ENCODE measurements at regions not wholly inside any gene's neighbourhood (a gene's known extent, or its start where the extent isn't known, plus 50 kb on each side); places are given as distances from the start of the nearest gene placed in this dataset.

DNA sequence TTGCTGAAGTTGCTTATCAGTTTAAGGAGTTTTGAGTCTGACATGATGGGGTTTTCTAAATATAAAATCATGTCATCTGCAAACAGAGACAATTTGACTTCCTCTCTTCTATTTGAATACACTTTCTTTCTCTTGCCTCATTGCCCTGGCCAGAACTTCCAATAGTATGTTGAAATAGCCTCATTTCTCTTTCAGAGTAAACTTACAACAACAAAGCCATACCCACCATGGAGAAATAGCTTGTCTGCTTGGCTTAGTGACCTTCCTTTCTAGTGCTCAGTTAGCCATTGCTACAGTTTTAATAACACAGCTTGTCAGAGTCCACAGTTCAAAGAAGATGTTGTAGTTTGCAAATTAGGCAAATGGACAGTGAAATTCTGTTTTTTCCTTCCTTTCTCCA is 228.0 kb downstream of the ETAA1 start:
- no peak for DNase-seq
- ATAC-seq = no peak

DNA sequence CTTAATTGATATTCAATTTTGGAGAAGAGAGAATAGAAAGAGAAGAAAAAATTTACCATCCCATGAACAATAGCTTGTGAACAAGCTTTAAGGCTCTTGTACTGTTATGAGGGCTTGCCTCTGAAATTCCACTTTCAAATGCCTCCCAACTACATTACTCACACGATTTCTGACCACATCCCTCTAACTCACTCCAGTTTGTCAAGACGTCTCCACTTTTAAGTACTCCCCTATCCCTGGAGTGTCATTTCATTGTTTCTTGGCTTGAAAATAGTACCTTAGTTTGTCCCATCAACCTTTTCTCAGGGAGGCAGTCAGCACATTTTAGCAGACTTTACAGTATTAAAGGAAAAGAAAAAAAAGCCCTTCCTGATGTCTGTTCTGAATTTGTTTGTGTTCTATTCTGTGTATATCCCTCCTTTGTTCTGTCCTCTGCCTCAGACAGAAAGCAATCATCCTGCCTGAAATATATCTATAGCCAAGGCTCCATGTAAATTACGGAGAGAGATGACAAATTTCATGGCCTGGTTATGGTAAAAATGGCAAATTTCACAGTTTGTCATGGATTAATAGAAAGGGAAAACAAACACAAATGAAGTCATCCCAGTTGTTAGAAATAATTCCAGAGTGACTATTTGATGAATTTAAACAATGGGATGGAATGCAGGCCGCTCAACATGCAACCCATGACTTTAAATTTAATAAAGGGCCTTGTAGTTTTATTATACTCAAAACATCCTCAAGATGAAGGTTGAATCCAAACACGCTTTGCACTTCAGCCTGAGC is 228.8 kb downstream of the ETAA1 start:
- ATAC-seq = no peak
- DNase-seq = no peak

DNA sequence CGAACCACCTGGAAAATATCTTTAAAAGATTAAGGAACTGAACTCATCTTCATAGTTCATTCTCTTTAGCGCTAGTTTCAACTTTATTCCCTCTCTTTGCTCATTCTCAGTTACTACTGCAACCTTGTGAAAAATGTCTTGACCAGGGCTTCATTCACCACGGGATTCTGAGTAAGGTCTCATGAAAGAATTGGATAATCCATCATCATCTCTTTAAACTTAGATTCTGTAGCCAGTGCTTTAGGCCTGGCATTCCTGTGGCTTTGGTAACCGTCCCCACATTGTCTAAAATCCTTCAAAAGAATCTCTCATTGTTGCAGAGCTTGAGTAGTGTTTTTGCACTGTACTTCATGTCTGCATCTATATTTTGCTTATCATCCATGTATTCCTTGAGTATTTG is 229.5 kb downstream of the ETAA1 start:
- no peak for ATAC-seq

DNA sequence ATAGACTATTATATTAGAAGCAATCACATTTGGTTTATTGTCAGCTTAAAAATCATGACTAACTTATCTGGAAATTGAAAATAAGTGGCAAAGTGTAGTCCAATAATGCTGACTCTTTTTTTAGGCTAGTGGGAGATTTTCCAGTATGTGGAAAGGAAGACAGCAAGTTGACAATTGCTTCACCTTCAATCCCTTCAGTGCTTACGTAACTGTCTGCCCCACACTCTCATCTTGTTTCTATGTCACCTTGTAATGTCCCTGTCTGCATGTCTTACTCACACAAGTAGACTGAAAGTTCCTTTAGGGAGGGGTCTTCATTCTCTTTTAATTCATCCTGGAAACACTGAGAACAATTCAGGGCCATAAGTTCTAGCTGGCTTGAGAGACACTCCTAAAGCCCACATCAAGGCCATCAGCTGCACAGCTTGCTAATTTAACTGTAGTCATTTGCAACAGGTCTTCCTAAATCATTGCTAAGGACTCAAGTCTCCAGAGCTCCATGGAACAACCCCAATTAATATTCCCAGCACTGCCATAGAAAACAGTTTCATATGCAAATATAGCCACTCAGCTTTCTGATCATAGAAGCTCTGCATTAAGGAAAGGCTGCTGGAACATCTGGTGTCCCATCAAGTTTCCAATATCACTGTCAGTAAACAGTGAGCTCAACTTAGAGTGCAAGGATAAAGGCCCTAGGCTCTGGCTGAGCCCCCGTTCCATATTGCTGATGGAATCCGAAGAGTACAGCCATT is 230.5 kb downstream of the ETAA1 start:
- no peak for DNase-seq
- ATAC-seq = no peak

More for the DNA sequence above, 229.5 kb downstream of the ETAA1 start:
- DNase-seq = no peak

DNA sequence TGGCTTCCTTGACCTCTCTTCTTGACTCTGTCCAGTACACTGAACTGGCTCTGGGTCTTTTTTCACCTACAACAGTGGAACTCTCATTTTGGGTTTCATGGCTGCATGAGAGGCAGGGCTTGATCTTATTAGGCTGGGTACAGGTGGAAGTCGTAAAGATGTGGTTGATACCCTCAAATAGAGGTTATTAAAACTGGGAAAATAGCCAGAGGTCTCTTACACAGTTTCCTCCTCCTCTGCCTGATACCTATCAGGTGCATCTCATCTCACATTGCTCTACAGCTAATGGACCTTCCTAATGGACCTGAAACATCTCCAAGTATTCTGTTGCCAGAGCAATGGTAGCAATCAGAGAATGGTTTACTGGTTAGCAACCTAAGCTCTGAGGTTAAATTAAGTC is 231.8 kb downstream of the ETAA1 start:
- DNase-seq (no peak), ATAC-seq (no peak)

DNA sequence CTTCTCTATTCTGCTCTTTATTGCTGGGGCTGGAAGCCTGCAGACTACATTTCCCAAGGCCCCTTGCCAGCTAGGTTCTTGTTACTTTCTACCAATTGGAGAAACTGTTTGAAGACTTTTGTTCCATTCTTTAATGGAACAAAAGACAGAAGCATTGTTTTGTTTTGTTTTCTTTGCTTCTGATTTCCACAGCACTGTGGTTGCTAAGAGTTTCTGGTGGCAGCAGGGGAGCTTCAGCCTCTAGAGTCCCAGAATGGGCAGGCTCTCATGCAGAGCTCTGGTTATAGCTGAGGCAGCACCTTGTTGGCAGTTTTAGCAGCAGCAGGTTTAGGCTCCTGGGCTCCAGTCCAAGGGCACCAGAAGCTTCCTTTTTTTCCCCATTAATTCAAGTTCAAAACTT is 234.3 kb downstream of the ETAA1 start:
- DNase-seq (no peak), ATAC-seq (no peak)

DNA sequence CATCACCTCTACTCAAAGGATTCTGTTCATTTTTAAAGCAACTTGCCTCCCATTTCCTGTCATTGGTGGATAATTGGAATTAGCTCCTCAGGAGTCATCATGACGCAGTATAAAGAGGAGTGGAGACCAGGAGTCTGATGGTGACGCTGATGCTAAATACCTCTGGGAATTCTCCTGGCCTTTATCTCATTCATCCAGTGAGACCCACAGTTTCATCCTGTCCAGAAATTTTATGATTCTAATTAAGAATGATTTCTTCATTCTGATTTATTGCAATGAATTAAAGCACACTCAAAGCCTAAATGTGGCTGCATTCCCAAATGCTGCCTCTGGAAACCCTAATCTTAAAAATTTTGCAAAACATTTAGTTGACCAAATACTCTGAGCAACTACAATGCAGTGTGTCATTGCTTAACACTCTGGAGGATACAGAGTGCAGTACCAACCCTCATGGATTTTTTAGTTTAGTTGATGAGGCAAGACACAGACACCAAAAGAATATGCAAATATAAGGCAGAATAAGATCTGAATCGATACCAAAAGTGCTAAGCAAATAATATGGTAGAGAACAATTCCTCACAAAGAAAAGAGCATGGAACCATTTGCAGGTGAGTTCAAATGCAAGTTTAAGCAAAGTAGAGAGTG is 236.2 kb downstream of the ETAA1 start:
- DNase-seq (no peak), ATAC-seq (no peak)

DNA sequence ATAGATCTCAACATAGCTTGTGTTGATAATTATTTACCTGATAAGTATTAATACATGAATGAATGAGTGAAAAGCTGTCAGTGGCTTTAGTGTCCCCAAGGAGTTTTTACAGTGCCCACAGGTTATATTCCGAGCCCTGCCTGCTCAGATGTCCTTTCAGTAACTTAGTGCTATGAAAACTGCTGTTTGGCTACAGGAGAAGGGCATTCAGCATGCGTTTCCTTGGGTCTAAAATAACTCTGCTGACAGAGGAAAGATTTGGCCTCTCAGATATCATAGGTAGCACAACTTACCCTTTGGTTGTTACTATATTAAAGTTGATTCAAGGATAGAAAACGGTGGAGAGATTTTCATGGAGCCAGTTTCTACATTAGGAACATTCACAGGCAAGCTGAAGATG is 241.0 kb downstream of the ETAA1 start:
- ATAC-seq (no peak), DNase-seq (no peak)

DNA sequence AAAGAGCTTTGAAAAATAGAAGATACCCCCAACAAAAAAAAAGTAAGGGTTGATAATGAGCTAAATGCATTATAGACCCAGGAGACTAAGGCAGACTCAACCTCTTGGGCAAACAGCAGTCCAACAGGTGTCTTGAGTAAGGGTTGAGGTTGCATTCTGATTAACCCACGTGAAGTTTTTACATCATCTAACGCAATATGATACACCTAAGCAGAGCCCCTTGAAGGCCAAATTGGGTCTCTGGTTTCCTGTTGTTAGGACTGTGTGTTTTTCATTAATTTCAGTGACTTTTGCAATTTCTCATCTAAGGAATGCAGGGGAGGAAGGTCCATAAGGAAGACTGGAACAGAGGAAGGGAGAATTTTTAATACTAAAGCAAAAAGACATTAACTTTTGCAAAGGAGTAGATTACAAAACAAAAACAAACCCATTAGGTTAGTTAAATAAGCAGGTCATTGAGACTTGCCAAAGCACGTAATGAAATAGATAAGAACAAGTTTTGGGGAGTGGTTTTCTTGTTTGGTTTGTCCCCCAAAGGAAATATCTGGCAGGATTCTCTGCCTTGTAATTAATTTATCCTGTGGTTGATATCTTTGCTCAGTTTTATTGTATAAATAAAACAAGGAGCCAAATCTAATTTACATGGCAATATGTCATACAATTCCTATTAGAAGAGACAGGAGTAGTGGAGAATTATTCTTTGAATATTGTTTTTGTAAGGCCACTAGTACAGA is 244.3 kb downstream of the ETAA1 start:
- ATAC-seq = no peak
- no peak for DNase-seq

DNA sequence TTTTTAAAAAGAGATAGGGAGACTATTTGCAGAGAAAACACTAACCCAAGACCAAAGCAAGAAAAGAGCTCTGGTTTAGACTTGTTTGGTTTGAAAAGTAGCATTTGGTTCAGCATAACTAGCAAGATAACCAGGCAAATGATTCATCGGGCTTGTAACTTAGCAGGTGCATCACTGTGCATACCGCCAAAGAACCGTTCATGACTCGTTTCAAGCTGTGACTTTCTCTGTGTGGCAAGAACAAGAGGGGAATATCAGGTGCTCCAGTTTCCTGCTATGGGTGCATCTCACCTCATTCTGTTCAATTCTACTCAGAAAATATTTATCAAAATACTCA is 244.9 kb downstream of the ETAA1 start:
- ATAC-seq = no peak

DNA sequence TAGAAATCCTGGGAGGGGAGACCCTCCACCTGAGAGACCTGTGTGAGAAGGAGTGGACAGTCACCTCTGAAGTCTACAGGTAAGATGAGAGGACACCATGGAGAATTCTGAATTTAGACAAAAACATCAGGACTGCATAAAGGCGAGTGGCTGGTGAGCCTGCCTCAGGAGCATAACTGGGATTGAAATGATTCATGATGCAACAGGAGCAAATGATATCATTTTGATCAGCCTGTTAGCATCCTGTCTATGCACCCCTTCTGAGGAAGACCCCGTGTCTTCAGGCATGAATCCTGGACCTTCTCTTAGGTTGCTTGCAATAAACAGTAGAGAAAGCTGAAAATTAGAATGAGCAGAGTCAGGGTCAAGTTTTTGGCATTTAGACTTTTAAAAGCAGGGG is 245.8 kb downstream of the ETAA1 start:
- DNase-seq (no peak), ATAC-seq (no peak)

More for the DNA sequence above, 244.9 kb downstream of the ETAA1 start:
- DNase-seq = no peak

DNA sequence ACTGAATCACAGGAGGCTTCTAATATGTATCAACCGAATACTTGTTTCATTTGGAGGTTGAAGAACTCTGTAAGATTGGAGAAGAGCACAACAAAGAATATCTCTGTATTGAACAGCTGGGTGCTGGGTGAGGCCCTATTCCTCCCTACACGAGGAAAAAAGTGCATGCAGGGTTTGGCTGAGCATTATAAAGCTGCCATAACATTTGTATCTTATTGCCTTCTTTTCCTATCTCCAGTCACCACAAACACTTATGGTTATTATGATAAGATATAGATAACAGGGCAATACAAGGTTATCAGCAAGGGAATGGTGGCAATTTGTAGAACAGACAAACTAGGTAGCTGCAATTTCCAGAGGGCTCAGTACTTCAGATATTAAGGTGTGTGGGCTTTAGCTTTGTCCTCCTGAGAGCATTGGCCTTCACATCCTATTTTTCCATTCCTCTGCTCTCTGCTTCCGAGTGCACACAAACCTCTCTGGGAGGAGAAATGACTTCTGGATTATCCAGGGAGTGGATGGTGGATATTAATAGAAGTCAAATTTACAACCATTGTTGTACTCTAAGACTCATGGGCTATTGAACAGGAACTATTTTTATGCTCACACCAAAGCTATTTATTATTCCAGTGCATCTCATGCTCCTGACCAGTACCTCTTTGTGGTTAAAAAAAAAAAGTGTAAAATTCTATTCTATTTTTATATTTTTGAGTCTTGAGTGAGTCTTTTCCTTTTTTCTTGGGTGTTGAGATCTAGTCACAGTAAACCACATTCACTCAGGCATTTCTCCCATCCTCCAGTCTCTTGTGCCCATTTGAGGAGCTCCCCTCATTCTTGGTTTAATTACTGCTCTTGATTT is 248.4 kb downstream of the ETAA1 start:
- no peak for DNase-seq
- ATAC-seq = no peak

DNA sequence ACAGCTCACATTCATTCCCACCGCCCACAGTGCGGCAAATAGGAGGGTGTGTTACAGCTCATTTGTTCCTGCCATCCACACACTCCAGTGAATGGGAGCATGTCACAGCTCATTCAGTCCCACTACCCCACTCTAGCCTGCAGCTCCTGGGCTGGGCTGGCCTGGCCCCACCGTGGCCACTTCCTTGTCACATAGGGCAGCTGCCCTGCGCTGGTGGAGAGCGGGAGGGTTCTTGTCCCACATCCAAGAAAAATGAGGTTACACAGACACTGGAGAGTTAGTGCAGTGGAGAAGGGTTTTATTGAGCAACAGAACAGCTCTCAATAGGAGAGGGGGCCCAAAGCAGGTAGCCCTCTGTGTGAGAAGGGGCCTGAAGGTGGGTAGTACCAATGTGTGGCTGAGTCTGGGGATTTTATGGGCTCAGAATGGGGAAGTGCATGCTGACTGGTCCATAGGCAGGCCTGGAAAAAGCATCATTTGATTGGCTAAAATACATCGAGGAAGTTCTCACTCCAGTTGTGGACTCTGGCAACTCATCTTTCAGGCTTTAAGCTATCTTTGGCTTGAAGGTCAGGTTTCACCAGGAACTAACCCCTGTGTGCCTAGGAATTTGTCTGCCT is 249.7 kb downstream of the ETAA1 start:
- DNase-seq (no peak), ATAC-seq (no peak)

DNA sequence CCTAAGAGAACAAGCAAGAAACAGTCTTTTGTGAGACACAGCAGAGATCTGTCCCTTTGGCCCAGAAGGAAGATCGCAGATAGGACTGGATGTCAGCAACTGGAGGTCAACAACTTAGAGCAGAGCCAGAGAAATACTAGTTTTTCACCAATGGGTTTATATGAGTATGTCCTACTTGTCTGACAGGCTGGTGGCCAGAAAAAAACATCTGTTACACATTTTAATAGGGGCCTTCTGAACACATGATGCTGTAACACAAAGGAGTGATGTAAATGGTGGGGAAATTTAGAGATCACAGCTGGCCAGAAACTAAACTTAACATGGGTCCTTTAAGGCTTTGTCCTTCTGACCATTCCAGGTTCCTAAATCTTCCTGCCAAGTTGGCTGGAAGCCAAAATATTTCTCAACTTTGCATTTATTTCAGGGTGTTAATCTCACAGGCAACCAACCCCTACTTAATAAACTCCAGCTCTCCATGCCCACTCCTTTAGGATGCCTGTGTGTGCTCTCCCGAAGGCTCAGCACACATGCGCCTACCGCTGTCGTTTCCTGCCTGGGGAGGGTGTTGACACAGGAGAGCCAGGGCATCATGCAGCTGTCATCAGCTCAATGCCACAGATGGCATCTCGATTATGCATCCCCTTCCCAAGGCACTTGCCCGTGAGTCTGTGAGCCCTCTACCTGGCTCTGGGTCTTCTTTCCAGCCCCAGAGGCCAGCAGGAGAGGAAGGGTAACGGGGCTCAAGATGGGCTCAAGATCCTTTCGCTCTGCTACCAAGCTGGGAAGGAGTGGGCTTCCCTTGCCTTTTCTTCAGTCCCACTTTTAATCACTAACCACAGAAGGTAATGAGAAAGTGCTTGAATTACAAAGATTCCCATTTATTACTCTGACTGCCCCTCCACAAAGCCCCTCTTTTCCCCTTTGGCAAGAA is 252.5 kb downstream of the ETAA1 start:
- DNase-seq (no peak), ATAC-seq (no peak)

DNA sequence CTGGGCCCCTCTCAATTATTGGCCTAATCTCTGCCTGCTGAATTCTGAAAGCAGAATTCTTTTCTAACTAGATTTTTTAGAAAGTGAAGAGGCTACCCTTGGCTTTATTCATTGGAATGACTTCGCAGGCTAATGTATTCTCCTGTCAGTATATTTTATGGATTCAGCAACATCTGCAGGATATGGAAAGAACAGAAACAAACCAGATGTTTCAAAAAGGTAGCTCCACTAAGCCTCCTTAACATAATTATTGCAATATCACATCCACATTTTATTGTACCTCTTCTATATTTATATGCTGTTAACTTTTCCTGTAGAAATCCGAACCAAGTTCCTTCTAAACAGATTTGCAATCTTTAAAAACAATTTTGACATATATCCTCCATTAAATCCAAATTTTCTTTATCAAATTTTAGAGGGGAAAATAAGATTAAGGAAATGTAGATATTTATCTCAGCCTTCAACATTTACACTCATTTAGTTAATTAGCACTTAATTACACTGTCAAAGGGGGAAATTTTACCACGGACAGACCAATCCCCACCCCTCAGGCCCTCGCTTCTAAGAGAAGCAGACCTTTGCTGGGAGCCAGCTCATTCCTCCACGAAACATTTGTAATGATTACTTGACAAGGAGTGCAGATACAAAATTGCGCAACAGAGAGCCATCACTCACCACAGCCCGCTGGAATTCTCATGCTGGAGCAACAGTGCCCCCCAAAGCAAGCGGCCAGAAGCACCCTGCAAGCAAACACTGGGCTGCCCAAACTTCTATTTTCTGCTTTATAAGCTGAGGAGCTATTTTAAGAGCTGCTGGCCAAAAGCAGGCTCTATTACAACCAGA is 253.4 kb downstream of the ETAA1 start:
- no peak for ATAC-seq
- DNase-seq = peak; percentile 9

DNA sequence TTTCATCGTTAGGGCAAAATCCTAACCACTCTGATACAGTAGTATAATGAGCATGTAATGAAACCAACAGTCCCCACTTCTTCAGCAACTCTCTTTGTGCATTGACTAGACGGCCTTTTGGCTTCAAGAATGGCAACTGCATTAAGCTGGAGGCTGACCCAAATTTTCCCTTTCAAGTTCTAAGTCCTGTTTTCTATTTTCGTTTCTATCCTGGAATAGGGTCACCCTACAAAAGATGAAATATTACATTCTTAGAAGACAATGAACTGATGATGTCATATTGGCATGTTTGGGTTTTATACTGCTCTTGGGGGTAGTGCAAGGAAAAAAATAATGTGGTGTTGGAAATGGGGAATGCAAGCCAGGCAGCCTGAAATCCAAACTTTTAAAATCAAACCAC is 254.4 kb downstream of the ETAA1 start:
- no peak for DNase-seq
- ATAC-seq = no peak

DNA sequence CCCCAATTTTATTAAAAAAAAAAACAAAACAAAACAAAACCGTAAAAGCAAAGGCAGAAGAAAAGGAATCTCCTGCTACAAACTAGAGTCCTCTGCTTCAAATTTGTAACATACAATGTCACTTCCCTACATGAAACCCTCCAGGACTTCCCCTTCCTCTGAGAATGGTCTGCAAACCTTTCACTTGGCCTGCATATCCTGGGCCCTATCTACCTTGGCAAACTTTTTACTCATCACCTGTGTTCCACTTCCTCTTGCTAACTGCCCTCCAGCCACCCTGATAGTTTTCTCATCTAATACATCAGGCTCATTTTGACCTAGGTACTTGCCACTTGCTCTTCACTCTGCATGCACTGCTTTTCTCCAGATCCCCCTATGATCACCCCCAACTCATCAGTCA is 255.5 kb downstream of the ETAA1 start:
- DNase-seq (no peak), ATAC-seq (no peak)

DNA sequence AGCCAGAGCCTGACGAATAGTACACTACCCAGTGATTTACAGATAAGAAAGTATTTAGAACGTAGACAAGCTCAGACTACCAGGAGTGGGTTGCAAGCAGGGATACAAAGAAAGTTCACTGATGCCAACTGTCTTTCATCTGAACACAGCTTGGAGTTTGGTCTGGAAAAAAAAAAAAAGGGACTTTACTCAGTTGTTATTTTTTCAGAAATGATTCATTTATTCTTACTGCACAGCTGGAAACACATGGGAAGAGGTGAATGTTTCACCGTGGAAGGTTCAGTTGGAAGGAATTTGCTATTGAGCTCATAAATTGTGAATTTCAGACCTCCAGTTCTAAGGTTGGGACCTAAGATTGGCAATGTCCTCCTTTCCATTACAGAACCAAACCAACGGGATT is 259.7 kb downstream of the ETAA1 start:
- ATAC-seq (no peak), DNase-seq (no peak)

DNA sequence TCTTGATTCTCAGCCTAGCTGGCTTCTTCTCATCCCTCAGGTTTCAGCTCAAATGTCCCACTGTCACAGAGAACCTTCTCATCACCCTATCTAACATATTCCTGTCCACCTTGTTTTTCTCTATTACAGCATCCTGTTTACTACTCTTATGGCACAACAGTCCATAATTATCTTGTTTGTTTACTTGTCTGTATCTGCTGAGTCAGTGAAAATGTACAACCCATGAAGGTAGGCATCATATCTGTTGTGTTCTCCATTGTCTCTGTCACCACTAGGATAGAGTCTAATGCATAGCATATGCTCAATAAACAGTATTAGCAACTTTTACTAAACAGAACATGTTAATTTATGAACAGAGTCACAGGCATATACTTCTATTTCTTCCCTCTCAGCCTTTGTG is 261.7 kb downstream of the ETAA1 start:
- DNase-seq (no peak), ATAC-seq (no peak)
